ENCODE measurements at regions not wholly inside any gene's neighbourhood (a gene's known extent, or its start where the extent isn't known, plus 50 kb on each side); places are given as distances from the start of the nearest gene placed in this dataset.

- TF ChIP-seq, protein P1, sequence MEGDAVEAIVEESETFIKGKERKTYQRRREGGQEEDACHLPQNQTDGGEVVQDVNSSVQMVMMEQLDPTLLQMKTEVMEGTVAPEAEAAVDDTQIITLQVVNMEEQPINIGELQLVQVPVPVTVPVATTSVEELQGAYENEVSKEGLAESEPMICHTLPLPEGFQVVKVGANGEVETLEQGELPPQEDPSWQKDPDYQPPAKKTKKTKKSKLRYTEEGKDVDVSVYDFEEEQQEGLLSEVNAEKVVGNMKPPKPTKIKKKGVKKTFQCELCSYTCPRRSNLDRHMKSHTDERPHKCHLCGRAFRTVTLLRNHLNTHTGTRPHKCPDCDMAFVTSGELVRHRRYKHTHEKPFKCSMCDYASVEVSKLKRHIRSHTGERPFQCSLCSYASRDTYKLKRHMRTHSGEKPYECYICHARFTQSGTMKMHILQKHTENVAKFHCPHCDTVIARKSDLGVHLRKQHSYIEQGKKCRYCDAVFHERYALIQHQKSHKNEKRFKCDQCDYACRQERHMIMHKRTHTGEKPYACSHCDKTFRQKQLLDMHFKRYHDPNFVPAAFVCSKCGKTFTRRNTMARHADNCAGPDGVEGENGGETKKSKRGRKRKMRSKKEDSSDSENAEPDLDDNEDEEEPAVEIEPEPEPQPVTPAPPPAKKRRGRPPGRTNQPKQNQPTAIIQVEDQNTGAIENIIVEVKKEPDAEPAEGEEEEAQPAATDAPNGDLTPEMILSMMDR (IDR thresholded peaks at IDR 0.05; ENCODE audit: insufficient read depth, low read depth, low read length), result no peak
- CTCF ChIA-PET, result no interaction called here
- POLR2A ChIA-PET, result no interaction called here
- DNase-seq (ENCODE audit: low read depth), result no peak
- Histone ChIP-seq H3K27me3 (ENCODE audit: control insufficient read depth, insufficient read depth, low read length) (no peaks in the 10 kb centered on the region), H3K36me3 (ENCODE audit: control insufficient read depth, insufficient read depth, low read length) (no peaks in the 10 kb centered on the region), H3K4me3 (ENCODE audit: low read depth, low read length) (no peak overlapping the region)
Observed at GRCh38 chr3:161822291-161822690, 325.7 kb downstream of the OTOL1 start.

GRCh38 chr3:161823910-161824309, 327.3 kb downstream of the OTOL1 start:
- no peak overlapping the region for H3K4me3 ChIP-seq (ENCODE audit: low read depth, low read length)
- DNase-seq (ENCODE audit: low read depth), result no peak
- POLR2A ChIA-PET, result no interaction called here
- TF ChIP-seq, protein P1 (IDR thresholded peaks at IDR 0.05; ENCODE audit: insufficient read depth, low read depth, low read length), result no peak
- H3K27me3 ChIP-seq (ENCODE audit: control insufficient read depth, insufficient read depth, low read length), result no peaks in the 10 kb centered on the region
- CTCF ChIA-PET, result interaction anchor here (1.2 kb wide), 1 partner anchor 16 kb away, joined by 3 read pairs; no protein-coding TSS in a partner anchor
- no peaks in the 10 kb centered on the region for H3K36me3 ChIP-seq (ENCODE audit: control insufficient read depth, insufficient read depth, low read length)

DNA sequence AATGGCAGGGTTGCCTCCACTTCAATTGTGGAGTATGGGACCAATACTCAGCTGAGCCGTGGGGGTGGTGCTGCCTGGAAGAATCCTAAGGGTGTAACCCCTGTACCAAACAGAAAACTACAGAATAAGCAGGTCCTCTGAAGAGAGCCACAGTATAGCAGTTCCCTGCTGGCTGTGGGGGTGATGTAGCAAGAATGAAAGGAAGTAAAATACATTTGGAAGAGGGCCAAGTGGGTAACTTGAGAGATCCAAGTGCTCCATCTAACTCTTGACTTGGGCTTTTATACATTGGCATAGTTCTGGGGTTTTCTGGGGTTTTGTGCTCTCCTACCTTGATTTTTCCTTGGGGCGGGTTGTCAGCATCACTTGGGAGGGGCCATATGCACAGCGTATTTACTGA, 341.4 kb downstream of the OTOL1 start:
- no peak for DNase-seq (ENCODE audit: low read depth)
- no peaks in the 10 kb centered on the region for H3K27me3 ChIP-seq (ENCODE audit: control insufficient read depth, insufficient read depth, low read length)
- H3K4me3 ChIP-seq (ENCODE audit: low read depth, low read length), result no peak overlapping the region
- no peaks in the 10 kb centered on the region for H3K36me3 ChIP-seq (ENCODE audit: control insufficient read depth, insufficient read depth, low read length)
- POLR2A ChIA-PET, result no interaction called here
- CTCF ChIA-PET, result no interaction called here
- TF ChIP-seq, protein P1 (IDR thresholded peaks at IDR 0.05; ENCODE audit: insufficient read depth, low read depth, low read length), result no peak

GRCh38 chr3:161848376-161848775, 351.8 kb downstream of the OTOL1 start:
- ChIA-PET POLR2A (no interaction called here), CTCF (no interaction called here)
- Histone ChIP-seq H3K27me3 (ENCODE audit: control insufficient read depth, insufficient read depth, low read length) (no peaks in the 10 kb centered on the region), H3K4me3 (ENCODE audit: low read depth, low read length) (no peak overlapping the region), H3K36me3 (ENCODE audit: control insufficient read depth, insufficient read depth, low read length) (no peaks in the 10 kb centered on the region)
- TF ChIP-seq, protein P1 (IDR thresholded peaks at IDR 0.05; ENCODE audit: insufficient read depth, low read depth, low read length), result no peak
- DNase-seq (ENCODE audit: low read depth), result no peak

- DNase-seq (ENCODE audit: low read depth), result no peak
- Histone ChIP-seq H3K4me3 (ENCODE audit: low read depth, low read length) (no peak overlapping the region), H3K36me3 (ENCODE audit: control insufficient read depth, insufficient read depth, low read length) (no peaks in the 10 kb centered on the region), H3K27me3 (ENCODE audit: control insufficient read depth, insufficient read depth, low read length) (no peaks in the 10 kb centered on the region)
- CTCF ChIA-PET, result interaction anchor here (1.0 kb wide), 1 partner anchor 12 kb away, joined by 5 read pairs; no protein-coding TSS in a partner anchor
- TF ChIP-seq, protein P1 (IDR thresholded peaks at IDR 0.05; ENCODE audit: insufficient read depth, low read depth, low read length), result peak; percentile 87
- POLR2A ChIA-PET, result no interaction called here
Observed at GRCh38 chr3:161851941-161852566, 355.4 kb downstream of the OTOL1 start.
